ENCODE measurements at regions not wholly inside any gene's neighbourhood (a gene's known extent, or its start where the extent isn't known, plus 50 kb on each side); places are given as distances from the start of the nearest gene placed in this dataset.
"Not testable (repeated sequence)": the region's sequence is repeated elsewhere in the genome, so short reads cannot be mapped to it uniquely, and the experiment has no call there.

DNA sequence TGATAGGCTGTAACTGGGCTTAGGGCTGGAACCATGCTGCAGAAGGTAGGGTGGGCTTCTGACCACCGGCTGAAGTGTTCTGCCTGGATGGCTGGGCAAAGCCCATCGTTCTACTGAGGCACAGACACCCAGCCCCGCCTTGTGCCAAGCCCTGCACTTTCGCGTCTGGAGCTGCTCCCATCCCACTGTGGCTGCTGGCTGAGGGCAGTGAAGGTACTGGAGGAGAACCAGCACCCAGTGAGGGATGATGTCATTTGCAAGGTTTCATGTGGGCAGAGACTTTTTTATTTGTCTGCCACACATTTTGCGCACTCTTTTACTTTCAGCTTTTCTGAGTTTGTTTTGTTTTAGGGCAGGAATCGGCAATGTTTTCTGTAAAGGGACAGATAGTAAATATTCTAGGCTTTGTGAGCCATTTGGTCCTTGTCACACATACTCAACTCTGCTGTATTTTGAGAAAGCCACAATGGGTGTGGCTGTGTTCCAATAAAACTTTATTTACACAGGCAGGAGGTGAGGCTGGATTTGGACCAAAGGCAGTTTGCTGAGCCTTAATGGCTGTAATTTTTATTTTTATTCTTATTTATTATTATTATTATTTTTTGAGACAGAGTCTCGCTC lies 85.6 kb downstream of the ASB1 start:
- no peak for TF ChIP-seq GATA1 (IDR thresholded peaks at IDR 0.05; ENCODE audit: low read depth, low read length)
- TF ChIP-seq POLR2A (IDR thresholded peaks at IDR 0.05; ENCODE audit: low read length): no peak
- DNase-seq: no peak

DNA sequence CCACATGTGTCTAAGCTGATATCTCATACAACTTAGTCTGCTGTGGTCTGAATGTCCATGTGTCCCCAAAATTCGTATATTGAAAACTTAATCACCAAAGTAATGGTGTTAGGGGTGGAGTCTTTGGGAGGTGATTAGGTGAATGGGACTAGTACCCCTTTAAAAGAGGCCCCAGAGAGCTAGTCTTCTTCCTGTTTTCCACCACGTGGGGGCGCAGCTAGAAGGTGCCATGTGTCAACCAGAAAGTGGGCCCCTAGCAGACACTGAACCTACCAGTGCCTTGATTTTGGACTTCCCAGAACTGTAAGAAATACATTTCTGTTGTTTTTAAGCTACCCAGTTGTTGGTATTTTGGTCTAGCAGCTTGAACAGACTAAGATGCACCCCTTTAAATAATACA lies 86.6 kb downstream of the ASB1 start:
- no peak for TF ChIP-seq GATA1 (IDR thresholded peaks at IDR 0.05; ENCODE audit: low read depth, low read length)
- no peak for TF ChIP-seq POLR2A (IDR thresholded peaks at IDR 0.05; ENCODE audit: low read length)
- peak; percentile 41 to 58 for DNase-seq

DNA sequence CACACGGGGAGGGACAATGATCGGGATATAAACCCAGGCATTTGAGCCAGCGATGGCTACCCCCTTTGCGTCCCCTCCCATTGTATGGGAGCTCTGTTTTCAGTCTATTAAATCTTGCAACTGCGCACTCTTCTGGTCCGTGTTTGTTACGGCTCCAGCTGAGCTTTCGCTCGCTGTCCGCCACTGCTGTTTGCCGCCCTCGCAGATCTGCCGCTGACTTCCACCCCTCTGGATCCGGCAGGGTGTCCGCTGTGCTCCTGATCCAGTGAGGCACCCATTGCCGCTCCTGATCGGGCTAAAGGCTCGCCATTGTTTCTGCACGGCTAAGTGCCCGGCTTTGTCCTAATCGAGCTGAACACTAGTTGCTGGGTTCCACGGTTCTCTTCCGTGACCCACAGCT lies 87.3 kb downstream of the ASB1 start:
- not testable (repeated sequence) for DNase-seq

DNA sequence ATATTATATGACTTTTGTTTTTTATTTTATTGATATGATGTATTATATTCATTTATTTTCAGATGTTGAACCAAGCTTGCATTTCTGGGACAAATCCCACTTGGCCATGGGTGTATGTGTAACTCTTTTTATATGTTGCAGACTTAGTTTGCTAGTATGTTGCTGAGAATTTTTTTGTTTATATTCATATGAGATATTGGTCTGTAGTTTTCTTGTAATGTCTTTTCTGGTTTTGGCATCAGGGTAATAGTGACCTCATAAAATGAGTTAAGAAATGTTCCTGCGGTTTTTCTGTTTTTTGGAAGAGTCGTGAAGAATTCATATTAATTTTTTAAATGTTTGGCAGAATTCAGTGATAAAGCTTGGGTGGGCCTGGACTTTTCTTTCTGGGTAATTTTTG lies 88.7 kb downstream of the ASB1 start:
- TF ChIP-seq GATA1 (IDR thresholded peaks at IDR 0.05; ENCODE audit: low read depth, low read length) (no peak), POLR2A (IDR thresholded peaks at IDR 0.05; ENCODE audit: low read length) (no peak)
- DNase-seq: no peak

DNA sequence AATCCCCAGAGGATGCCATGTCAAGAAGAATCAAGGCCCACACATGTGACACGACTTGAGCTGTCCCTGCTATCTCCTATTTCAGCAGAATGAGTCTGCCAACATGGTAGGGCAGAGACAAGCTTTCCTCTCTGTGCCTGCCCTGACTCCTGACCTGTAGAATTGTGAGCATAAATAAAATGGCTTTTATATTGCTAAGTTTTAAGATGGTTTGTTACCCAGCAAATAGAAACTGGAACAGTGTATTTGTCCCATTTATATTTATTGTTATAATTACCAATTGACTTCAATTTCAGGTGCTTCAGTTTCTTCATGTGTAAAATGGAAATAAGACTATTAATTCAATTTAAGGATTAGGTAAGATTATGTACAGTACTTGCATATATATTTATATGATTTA lies 90.5 kb downstream of the ASB1 start:
- DNase-seq: no peak
- TF ChIP-seq POLR2A (IDR thresholded peaks at IDR 0.05; ENCODE audit: low read length) (no peak), GATA1 (IDR thresholded peaks at IDR 0.05; ENCODE audit: low read depth, low read length) (no peak)

DNA sequence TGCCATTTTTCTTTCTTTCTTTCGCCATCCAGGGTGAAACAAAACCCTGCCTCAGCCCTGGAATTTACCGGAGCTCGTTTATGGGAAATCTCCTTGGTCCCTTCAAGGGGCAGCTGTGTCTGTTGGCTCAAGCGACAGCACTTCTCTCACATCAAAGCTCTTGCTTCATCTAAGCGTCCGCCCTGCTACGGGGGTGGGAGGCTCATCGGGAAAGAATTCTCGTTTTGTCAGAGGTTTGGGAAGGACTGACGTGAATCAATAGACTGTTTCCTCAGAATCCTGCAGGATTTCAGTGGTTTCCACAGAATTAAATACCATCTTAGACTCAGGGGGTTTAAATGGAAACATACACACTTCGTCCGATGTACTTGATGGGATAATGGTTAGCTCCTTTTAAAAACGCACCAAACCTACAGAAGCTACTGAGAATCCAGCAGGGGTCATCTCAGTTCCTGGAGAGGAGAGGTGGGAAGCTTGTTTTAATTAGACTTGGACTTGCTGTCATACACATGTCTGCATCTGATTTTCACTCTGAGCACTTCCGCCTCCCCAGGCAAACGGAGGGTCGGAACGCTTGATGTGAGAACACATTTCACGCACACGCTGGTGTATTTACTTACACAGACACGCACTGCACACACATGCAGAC lies 91.6 kb downstream of the ASB1 start:
- no peak for DNase-seq
- no peak for TF ChIP-seq GATA1 (IDR thresholded peaks at IDR 0.05; ENCODE audit: low read depth, low read length)
- no peak for TF ChIP-seq POLR2A (IDR thresholded peaks at IDR 0.05; ENCODE audit: low read length)

DNA sequence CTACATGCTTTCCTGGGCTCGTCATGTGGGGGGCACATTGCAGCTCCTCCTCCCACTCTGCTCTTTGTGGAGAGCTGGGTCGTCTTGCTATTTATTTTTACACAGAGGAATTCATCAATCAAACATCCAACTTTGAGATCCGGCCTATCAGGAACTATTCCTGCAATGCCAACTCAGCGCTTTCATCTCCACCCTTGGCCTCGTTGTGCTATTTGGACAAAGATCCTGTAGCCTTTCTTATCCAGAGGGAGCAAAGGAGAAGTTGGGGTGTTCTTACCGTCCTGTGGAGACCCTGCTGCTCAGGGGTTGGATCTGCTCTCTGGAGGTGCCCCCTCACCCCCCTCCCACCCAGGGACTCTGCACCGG lies 92.1 kb downstream of the ASB1 start:
- no peak for TF ChIP-seq GATA1 (IDR thresholded peaks at IDR 0.05; ENCODE audit: low read depth, low read length)
- no peak for TF ChIP-seq POLR2A (IDR thresholded peaks at IDR 0.05; ENCODE audit: low read length)
- DNase-seq: no peak

DNA sequence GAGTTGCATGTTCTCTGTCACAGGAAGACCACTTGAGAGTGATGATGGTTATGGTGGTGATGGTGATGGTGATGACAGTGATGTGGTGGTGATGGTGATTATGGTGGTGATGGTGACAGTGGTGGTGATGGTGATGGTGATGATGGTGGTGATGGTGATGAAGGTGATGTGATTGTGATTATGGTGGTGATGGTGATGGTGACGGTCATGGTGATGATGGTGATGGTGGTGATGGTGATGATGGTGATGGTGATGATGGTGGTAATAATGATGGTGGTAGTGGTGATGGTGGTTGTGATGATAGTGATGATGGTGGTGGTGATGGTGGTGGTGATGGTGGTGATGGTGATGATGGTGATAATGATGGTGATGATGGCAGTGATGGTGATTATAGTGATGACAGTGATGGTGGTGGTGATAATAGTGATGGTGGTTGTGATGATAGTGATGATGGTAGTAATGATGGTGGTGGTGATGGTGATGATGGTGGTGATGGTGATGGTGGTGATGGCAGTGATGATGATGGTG lies 93.7 kb downstream of the ASB1 start:
- TF ChIP-seq GATA1 (IDR thresholded peaks at IDR 0.05; ENCODE audit: low read depth, low read length): no peak
- TF ChIP-seq POLR2A (IDR thresholded peaks at IDR 0.05; ENCODE audit: low read length): no peak

DNA sequence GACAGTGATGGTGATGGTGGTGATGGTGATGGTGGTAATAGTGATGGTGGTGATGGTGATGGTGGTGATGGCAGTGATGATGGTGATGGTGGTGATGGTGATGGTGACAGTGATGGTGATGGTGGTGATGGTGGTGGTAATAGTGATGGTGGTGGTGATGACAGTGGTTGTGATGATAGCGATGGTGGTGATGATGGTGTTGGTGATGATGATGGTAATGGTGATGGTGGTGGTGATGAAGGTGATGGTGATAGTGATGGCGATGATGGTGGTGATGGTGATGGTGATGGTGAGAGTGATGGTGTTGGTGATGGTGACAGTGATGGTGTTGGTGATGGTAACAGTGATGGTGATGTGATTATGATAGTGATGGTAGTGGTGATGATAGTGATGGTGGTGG lies 94.3 kb downstream of the ASB1 start:
- DNase-seq: no peak
- no peak for TF ChIP-seq POLR2A (IDR thresholded peaks at IDR 0.05; ENCODE audit: low read length)
- no peak for TF ChIP-seq GATA1 (IDR thresholded peaks at IDR 0.05; ENCODE audit: low read depth, low read length)

More for the DNA sequence above, 93.7 kb downstream of the ASB1 start:
- no peak for DNase-seq

DNA sequence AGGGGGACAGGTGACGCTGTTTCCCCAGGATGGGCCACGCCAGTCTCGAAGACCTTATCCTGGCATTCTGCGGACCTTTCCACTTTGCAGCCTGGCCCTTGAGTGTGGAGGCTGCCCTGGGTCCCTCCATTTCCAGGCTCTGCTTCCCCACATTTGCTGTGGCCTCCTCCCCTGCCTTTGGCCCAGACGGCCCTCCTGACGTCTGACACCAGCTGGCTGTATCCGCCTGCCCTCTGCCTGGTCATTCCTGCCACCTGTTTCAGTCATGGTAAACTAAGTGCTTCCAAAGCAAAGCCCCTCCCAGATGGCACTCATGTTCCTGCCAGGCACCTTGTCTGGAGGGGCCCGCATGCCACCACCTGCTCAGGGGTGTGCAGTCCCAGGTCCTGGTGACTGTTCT lies 95.1 kb downstream of the ASB1 start:
- TF ChIP-seq GATA1 (IDR thresholded peaks at IDR 0.05; ENCODE audit: low read depth, low read length) (no peak), POLR2A (IDR thresholded peaks at IDR 0.05; ENCODE audit: low read length) (no peak)
- DNase-seq: no peak

DNA sequence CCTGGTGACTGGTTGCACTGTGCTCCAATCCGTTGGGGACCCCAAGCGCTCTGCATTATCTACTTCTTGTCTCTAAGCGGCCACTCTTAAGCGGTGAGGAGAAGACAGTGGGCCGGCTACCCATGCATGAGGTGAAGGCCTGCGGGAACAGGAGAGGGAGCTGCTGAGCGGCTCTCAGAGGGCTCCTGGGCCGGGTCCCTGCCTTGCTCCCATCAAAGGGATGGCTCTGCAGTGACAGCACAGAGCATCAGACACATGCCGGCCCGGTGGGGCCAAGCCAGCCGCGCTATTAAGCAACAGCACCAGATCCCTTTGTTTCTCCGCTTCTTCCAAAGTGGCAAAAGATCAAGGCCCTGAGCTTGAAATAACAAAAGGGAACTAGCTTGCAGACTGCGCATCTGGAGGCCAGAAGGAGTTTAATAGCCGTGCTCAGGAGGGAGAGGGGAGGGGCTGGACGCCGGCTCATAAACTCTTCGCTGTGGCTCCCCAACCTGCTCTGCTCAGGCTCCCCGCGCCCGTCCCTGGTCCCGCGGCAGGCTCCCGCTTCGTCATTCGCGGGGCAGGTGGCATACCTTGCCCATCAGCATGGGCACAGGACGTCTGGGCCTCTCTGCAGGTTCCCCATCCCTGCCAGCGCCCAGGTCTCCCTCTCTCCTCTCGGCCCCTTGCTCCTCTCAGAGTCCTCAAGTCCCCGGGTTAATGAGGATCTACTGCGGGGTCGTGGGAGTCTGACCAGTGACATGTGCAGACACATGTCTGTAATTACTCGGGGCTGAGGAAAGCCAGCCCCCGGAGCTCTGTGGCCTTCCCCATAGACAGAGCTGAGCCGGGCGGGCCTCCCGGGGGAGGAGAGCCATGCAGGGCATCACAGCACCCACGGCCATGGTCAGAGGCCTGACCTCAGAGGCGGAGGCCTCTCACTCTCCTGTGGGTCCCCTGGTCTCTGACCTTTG lies 96.7 kb downstream of the ASB1 start:
- TF ChIP-seq GATA1 (IDR thresholded peaks at IDR 0.05; ENCODE audit: low read depth, low read length) (no peak), POLR2A (IDR thresholded peaks at IDR 0.05; ENCODE audit: low read length) (no peak)
- DNase-seq: no peak

DNA sequence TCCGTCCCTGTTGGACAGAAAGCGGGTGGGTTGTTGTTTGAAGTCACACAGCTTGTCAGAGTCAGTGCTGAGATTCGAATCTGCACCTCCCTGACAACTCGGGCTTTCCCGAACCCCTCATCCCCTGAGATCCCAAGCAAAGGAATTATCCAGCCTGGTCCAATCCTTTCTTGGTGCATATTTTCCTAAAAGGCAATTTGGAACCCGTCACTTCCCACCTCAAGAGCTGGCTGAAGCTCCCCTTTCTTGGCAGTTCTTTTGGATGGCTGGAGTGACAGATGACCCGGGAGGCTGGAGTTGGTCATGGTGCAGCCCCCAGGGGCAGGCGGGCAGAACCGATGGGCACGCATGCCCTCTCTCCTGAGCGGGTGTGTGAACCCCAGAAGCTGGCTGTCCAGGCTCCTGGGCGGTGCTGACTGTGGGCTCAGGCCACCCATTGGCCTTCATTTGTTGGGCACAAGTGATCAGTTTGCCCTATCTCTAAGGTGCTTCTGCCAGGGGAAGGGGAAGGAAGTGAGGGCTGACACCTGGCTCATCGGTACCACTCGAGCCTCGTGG lies 97.8 kb downstream of the ASB1 start:
- TF ChIP-seq GATA1 (IDR thresholded peaks at IDR 0.05; ENCODE audit: low read depth, low read length) (no peak), POLR2A (IDR thresholded peaks at IDR 0.05; ENCODE audit: low read length) (no peak)
- DNase-seq: no peak

DNA sequence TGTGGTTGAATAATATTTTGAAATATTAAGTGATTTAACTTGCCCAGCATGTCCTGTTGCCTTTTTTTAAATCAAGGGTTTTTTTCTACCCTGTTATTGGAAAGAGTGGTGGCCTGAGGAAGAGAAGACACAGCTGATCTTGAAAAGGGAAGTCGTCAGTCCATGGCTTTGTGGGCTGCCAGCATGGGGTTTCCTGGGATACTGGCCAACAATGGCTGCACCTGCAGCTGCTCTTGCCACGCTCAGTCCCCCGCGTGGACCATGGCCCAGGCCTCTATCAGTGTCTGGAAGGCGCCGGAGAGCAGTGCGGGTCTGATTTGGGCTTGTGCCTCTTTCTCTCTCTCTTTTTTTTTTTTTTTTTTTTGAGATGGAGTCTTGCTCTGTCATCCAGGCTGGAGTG lies 99.3 kb downstream of the ASB1 start:
- no peak for TF ChIP-seq POLR2A (IDR thresholded peaks at IDR 0.05; ENCODE audit: low read length)
- DNase-seq: no peak

DNA sequence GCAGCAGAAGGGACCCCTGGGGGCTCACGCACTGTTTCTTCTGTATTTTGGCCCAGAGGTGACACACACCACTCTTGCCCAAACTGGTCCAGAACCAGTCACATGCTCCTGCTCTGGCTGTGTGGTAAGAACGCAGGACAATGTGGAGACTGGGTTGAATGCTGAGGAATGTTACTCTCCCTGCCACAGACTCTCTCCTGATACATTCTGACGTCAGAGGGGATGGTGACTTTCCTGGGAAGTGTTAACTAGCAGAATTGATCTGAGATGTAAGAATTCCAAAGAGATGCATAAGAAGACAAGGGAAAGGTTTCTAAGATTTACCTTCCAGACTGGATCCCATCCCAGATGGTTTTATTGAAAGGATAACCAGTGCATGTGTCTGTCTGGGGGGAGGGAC lies 100.8 kb downstream of the ASB1 start:
- DNase-seq: no peak
- TF ChIP-seq POLR2A (IDR thresholded peaks at IDR 0.05; ENCODE audit: low read length) (no peak), GATA1 (IDR thresholded peaks at IDR 0.05; ENCODE audit: low read depth, low read length) (no peak)
